ENCODE measurements at regions not wholly inside any gene's neighbourhood (a gene's known extent, or its start where the extent isn't known, plus 50 kb on each side); places are given as distances from the start of the nearest gene placed in this dataset.

DNA sequence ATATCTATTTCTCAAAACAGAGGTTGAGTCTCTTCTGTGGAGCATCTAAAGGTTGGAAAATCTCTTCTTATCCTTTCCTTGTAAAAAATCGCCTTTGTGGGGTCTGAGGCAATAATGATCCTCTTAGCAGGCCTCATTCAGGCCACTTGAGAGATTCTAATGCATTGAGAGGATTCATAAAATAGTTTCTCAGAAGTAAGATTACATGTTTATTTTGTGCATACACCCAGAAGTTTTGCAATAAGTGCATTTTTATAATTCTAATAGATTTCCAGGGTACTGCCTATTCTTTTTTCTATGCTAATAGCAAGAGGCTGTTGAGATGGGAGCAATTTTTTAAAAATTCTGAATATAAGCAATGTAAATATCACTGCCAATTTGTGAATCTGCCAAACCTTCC lies 342.2 kb upstream of the KLF12 start:
- no peak for DNase-seq (ENCODE audit: low spot score)

DNA sequence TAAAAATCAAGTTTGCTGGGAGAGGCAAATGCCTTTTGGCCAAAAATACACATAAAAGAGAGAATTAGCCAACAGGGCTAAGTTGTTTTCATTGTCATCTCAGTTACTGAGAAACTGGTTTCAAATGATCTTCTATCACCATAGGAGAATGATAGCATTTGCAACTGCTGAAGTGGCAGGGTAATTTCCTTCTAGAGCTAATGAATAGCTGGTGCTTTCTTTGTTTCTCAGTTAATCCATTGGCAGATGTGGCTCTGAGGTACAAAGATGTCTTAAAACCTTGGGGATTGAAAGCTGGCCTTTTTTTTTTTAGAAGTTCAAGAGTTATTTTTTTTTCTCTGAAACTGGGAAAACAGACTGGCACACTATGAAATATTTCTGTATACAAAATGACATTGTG lies 332.7 kb upstream of the KLF12 start:
- DNase-seq (ENCODE audit: low spot score), result no peak

DNA sequence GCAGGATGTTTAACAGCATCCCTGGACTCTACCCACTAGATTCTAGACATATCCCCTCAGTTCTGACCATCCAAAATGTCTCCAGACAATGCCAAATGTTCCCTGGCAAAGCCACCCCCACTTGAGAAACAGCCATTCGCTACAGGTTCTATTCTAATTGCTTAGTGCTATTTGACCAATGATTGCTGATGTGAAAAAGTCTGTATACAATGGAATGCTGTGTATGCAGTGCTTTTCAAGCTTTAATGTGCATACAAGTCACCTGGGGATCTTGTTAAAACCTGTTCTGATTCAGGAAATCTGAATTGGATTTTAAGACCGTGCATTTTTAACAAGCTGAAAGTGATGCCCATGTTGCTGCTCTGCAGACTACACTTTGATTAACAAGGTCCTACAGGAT lies 331.8 kb upstream of the KLF12 start:
- no peak for DNase-seq (ENCODE audit: low spot score)

DNA sequence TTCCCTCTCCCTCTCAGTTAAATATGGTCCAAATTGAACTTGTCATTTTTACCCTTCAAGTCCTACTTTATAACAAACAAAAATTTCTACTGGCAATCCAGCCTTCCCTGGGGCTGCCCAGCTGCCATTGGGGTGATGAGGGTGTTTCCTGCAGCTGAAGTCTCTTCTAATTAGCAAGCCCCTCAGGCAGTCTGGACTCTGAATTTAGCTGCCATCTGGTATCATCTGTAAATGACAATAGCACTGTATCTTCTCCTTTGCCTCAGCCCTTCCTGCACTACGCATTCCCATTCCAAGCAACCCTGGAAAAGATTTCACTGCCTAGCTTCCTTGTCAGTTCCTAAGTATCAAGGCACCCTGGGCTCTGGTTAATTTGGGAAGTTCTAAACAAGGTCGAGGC lies 331.1 kb upstream of the KLF12 start:
- DNase-seq (ENCODE audit: low spot score), result no peak

DNA sequence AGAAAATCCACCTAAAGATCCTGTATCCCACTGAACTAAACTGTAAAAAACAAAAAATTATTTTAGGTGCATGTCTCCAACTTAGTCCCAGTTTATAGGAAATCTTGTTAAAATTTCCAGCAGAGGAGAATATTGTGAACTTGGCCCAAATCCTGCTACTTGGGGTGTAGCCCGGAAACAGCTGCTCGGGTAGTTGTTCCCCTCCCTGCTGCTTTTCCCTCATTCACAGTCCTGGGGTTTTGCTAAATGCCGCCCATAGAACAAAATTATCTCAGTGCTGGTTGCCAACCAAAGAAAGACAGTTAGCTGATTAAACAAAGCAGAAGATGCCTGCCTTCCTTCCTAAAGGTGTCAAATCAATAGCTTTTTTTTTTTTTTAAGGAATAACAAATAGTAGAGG lies 330.5 kb upstream of the KLF12 start:
- DNase-seq (ENCODE audit: low spot score), result no peak

DNA sequence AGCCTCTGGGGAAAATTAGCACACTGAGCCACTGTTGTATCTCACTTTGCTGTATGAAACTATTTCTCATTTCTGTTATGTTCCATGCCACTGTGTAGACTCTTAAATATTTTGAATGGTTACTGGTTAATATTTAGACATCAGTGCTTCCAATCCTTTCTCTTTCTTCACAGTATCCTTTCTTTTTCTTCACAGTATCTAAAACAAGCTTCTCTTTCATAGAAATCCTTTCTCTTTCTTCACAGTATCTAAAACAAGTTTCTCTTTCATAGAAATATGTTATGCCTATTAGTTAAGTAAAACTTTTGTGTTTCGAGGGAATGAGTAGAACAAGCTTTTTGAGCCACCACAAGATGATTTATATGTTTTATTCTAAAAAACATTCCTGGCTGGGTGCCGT lies 326.8 kb upstream of the KLF12 start:
- no peak for DNase-seq (ENCODE audit: low spot score)

DNA sequence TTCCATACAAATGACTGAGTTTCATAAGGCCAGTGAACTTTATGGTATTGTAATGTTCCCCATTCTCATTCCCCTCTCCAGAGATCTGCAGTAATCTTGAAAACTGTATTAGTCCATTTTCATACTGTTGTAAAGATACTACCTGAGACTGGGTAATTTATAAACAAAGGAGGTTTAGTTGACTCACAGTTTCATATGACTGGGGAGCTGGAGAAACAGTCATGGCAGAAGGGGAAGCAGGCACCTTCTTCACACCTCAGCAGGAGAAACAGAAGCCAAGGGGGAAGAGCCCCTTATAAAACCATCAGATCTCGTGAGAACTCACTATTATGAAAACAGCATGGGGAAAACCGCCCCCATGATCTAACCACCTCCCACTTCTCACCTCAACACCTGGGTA lies 318.7 kb upstream of the KLF12 start:
- no peak for DNase-seq (ENCODE audit: low spot score)

DNA sequence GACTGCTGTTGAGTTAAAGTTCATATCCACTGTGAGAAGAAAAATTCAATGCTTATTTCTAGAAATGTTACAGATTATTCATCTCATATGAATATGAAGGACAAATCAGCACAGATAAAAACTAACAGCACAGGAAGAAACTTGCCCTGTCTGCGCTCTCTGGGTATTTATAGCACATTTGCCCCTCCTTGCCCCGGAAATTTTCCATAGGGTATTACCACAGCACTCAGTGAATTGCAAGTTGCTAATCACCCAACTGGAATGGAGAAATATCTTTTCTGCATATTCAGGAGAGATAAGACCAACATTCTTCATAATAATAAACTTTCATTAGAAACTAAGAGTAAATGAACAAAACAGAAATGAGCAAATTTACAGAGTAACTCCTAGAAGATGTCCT lies 318.0 kb upstream of the KLF12 start:
- DNase-seq (ENCODE audit: low spot score), result no peak

DNA sequence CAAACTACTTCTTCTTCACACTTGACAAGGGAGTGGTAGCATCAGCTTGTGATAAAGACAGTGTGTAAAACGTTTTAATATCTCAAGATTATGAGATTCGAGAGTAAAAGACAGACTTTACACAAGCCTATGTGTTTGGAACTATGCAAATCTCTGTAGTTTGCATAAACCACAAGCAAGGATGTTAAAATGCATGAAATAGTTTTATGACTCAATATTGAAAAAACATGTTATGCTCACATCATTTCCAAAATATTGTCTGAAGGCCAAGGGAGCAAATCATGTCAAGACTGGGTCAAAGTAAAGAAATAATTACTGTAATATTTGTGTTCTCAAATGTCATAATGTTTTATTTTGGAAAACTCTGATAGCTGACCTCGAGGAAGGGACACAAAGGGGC lies 316.8 kb upstream of the KLF12 start:
- no peak for DNase-seq (ENCODE audit: low spot score)

DNA sequence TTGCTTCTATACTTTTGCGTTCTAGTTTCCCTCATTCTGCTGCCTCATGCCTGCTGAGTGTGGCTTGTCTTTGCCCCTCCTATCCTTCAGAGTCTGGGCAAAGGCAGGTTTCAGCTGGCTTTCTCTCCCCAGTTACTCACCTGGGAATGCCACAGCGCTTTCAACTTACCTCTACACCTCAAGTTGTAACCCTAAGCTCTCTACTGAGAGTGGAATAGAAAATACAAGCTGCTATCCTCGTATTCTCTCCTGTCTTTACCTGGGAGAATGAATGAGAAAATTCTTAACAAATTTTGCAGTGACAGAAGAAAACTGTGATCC lies 316.3 kb upstream of the KLF12 start:
- DNase-seq (ENCODE audit: low spot score), result no peak

DNA sequence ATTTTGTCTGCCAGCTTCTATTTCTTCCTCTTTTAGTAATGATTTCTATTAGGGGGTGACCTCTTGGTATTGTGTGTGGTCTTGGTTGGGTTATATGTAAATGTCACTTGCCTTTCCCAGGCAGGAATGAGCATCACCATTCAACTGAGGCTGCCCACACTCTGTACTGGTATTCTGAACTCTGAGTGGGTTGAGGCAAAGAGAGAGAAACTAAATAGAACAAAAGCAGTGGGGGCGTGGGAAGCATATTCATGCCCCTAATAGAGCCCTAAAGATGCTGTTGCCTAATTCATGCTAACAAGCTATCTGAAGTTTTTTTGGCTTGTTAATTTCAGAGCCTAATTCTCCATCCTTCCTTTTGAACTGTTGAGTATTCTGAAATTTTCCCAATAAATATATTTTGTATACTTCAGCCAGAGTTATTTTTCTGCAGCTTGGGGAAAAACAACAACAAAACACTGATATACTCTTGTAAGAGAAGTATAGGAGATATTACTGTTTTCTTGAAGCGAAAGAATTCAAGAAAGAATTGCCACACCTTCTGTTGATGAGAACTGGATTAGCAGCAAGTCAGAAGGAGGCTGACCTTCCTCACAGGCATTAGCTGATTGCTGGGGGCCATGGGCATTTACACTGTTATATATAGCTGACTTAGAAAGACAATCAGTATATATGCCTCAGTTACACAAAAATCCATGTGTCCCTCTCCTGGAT lies 315.8 kb upstream of the KLF12 start:
- no peak for DNase-seq (ENCODE audit: low spot score)

DNA sequence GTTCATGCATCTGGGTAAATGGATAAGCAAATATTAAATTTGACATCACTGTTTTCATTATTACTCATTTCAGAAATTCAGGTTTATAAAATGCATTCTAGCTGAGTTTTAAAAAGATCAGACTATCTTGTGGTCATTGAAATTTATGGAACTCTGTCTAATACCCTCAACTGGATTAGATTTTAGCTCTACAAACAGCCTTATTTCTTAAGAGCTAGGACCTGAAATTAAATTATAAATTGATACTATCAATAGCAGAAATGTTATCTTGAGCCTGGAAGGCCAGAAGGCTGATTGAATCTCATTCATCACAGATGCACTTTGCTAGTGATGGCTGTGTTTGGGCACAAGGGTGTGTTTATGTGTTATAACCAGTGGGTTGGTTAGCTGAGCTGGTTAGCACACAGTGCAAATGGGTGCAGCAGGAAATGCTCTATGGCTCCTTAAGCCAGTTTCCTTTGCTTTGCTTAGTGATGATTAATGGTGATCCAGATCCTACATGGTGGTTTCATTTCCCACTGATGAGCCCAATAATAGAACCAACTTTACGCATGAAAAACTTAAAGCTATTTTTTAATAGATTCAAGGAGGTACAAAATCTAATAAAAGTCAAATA lies 310.8 kb upstream of the KLF12 start:
- no peak for DNase-seq (ENCODE audit: low spot score)

DNA sequence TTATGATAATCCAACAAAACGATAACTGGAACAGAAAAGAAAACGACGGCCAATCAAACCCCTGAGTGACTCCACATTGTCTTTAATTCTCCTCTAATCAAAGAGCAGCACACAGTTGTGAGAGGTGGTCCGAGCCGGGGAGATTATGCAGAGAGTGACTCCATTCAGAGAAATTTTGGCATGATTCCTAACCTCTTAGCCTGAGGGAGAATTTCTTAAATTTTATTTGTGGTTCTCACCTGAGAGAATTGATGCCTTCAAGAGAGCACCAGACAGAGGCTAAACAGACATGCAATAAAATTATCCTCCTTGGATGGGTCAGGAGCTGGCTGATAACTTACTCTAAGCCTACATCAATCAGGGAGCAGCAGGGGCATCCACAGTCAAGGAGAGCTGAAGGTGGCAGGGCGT lies 310.0 kb upstream of the KLF12 start:
- no peak for DNase-seq (ENCODE audit: low spot score)

DNA sequence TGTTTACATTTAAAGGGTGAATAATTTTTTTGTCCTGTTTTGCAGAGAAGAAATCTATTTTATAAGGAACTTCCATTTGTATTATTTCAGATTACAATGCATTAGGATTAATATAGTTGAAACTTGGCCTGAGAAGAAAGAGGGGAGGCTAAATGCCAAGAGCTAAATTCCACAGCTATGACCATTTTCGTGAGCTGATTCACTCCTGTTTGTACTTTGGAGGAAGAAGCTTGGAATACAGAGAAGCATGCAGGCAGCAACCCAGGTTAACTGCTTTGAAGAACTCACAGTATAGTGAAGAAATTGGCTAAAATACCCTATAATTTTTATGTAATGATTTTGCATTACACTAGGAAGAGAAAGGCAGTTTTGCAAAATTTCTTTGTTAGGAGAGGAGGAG lies 309.4 kb upstream of the KLF12 start:
- DNase-seq (ENCODE audit: low spot score), result no peak

DNA sequence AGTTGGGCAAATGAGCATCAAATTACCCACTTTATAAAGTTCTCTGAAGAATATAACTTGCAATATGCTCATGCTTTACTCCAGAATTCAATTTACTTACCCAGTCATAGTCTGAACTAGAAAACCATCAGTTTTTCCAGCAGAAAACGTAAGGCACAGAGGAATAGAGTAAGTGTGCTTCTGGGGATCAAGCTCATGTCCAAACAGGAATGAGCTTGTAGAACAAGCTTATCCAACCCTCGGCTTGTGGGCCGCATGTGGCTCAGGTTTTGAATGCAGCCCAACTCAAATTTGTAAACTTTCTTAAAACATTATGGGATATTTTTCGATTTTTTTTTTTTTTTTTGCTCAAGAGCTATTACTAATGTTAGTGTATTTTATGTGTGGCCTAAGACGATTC lies 308.5 kb upstream of the KLF12 start:
- no peak for DNase-seq (ENCODE audit: low spot score)

DNA sequence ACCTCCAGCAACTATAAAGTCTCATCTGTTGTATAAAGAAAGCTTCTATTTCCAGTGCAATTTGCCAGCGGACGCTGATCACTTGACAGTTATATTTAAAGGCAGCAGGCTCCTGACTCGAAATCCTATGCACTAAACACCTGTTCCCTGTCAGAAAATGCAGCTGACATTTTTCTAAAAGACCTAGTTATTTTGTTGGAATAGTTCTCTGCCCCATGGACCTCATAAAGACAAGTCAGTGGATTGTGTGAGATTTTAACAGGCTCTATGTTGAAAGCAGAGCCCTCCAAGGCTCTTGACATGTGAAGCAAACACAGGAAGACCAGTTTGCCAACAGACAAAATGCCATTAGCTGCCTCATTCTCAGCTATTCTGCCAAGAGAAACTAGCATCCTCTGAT lies 304.7 kb upstream of the KLF12 start:
- no peak for DNase-seq (ENCODE audit: low spot score)

DNA sequence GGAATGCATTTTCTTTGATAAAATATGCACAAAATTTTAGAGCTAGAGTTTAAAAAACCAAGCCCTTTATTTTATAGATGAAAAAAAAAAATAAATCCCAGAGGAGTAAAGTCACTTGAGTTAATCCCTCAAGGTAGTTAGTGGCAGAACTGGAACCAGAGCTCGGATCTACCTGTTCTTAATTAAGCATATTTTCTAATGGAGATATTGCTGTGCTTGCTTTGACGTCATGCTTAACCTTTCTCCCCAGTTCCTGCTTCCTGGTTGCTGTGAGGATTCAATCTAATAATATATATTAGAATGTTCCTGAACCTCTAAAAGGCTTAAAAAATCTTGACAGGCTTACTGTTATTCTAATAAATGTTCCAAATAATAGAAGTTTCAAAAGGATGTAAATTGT lies 300.6 kb upstream of the KLF12 start:
- no peak for DNase-seq (ENCODE audit: low spot score)

DNA sequence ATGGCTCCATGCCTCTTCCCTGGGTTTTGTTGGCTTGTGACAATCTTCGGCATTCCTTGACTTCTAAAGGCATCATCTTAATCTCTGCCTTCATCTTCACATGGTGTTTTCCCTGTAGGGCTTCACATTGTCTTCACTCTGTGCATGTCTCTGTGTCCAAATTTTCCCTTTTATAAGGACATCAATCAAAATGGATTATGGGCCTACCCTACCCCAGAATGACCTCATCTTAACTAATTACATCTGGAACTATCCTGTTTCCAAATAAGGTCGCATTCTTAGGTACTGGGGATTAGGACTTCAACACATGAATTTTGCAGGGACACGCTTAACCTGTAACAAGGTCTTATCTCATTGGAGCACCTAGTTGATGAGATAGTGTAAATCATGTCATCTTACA lies 290.3 kb upstream of the KLF12 start:
- DNase-seq (ENCODE audit: low spot score), result no peak

DNA sequence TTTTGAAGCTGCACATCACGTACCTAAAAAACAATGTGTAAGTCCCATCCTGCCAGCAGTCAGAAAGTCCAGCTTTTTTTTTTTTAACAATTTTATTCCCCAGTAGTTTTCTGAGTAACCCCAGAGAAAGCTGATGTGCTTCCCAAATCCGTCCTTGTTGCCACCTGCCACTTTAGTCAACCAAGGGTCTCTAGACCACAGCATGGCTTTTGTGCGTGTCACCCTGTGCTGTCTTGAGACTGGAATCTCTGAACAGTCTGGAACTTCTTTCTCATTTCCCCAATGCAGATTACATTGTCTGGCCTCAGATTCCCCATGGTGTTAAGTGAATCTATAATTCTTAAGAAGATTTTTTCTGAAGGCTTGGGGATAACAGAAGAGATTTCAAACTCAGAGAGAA lies 289.2 kb upstream of the KLF12 start:
- no peak for DNase-seq (ENCODE audit: low spot score)

DNA sequence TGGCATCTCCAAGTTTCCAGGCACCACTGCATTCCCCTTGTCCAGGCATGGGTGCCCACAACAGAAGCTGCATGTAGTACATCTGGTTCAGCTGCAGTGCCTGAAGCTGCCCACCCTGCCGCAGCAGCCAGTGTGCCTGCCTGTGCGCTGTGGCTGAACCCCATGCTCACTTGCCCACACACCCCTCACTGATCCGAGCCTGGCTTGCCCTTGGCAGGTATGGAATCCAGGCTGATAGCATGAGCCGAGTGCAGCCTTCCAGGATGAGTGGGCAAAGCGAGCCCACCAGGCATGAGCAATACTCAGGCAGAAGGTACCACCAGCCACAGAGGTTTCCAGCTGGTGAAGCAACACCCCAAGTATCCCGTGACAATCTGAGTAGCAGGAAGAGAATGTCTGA lies 280.3 kb upstream of the KLF12 start:
- DNase-seq (ENCODE audit: low spot score), result no peak

DNA sequence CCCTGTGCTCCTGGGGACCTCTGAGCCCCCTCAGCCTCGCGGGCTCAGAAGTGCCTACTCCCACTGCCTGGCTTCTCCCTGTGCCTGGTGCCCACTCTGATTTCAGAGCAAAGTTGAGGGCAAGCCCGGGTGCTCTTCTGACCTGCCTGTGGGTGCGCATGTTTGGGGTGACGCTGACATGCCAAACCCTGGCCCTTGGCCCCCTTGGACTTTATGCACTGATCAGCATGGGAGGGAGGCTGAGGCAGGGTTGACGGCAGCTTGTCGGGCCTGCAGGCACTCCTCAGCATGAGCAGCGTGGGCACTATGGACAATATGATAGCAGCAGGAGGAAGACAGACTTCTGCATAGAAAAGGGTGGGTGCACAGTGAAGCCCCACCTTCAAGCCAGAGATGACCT lies 279.3 kb upstream of the KLF12 start:
- no peak for DNase-seq (ENCODE audit: low spot score)

DNA sequence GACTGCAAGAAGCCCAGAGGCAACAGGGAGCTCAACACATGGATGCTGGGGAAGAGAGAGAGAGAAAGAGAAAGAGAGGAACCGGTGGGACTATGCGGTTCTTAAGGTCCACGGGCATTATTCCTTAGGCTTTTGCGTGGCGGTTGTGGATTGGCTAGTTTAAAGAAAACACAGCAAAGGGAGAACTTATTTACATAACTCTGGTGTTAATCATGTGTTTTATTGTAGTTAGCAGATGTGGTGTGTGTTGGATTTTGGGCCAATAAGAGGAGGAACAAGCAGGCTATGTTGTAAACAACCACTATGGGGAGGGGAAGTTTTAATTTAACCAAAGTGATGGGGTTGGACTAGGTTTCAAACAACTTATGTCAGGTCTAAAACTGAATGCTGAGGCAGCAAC lies 275.3 kb upstream of the KLF12 start:
- DNase-seq (ENCODE audit: low spot score), result no peak

DNA sequence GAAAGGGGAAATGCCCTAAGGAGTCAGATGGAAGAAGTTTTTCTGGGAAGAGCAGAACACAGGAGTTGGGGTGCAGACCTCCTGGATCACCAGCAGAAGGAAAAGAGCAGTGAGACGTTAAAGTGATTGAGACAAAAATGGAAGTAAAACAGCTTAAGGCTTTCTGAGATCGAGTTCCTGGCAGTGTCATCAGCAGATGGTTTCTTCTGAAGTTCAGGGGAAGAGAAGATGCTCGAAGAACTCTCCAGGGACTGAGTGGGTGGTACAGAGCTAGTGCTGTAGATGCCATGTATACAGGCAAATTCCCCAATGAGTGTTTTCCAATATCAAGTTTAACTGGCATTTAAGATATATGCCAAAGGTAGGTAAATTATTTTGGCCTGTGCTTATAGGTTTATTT lies 272.2 kb upstream of the KLF12 start:
- DNase-seq (ENCODE audit: low spot score), result no peak

DNA sequence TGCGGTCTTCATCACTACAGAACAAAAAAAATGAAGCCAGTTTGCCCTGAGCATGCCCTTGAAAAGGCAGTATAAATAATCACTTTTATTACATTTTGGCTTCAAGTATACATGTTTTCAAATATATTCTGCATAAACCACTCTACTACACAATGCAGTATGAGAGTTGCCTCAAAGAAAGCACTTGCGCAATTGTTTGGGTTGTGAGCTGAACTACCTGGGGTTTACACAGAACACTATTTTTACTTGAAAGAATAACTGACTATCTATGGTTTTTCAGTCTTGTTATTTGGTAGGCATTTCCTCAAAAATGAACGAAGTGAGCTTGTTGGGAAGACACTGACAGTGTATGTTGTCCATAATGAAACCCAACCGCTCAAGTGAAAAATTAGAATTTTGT lies 264.4 kb upstream of the KLF12 start:
- DNase-seq (ENCODE audit: low spot score), result no peak

DNA sequence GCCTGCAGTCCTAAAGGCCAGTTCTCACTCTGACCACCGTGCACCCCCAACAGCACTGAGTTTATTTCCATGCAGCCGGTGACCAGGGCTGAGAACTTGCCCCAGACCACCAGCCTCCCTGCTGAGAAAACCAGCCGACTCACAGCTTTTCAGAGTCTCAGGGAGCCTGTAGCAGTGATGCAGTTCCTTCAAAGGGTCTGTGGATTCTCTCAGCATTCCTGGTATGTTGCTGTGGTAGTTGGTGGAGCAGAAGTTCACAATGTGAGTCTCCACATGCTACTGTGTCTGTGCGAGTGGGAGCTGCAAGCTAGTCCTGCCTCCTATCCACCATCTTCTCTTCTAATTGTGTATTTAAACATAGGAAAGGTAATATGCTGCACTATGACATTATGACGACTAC lies 254.9 kb upstream of the KLF12 start:
- no peak for DNase-seq (ENCODE audit: low spot score)
